ENCODE measurements at regions not wholly inside any gene's neighbourhood (a gene's known extent, or its start where the extent isn't known, plus 50 kb on each side); places are given as distances from the start of the nearest gene placed in this dataset.

- H3K4me2 ChIP-seq (ENCODE audit: insufficient read depth, low read length) = no peak overlapping the region
- no peaks in the 10 kb centered on the region for H3K79me2 ChIP-seq (ENCODE audit: insufficient read depth, low read length)
- no peak overlapping the region for H2AFZ ChIP-seq (ENCODE audit: low read depth, low read length)
- no peaks in the 10 kb centered on the region for H3K27me3 ChIP-seq (ENCODE audit: insufficient read depth, low read length, poor library complexity)
- ATAC-seq (ENCODE audit: insufficient read depth, low read depth) = no peak
- DNase-seq = no peak
- H3K36me3 ChIP-seq (ENCODE audit: insufficient read depth, low read length) = no peaks in the 10 kb centered on the region
- no peaks in the 10 kb centered on the region for H3K4me1 ChIP-seq (ENCODE audit: insufficient read depth, low read length)
- H3K9me3 ChIP-seq (ENCODE audit: insufficient read depth, low read length, severe bottlenecking) = no peaks in the 10 kb centered on the region
- H4K20me1 ChIP-seq (ENCODE audit: insufficient read depth, low read length) = no peaks in the 10 kb centered on the region
- no peak overlapping the region for H3K4me3 ChIP-seq (ENCODE audit: low read depth in 1 of 2, low read length in 2 of 2)
- TF ChIP-seq CTCF (IDR thresholded peaks at IDR 0.05; ENCODE audit: borderline replicate concordance, extremely low read depth, low read length, poor library complexity, severe bottlenecking) = no peak
- TF ChIP-seq EZH2 (IDR thresholded peaks at IDR 0.05; ENCODE audit: borderline replicate concordance, low read depth, low read length, severe bottlenecking) = no peak
- H3K27ac ChIP-seq (ENCODE audit: low read length) = no peak overlapping the region
- H3K9ac ChIP-seq (ENCODE audit: low read depth, low read length) = no peak overlapping the region
Observed at GRCh38 chr13:85698256-85698655, 101.0 kb downstream of the SLITRK6 start.

GRCh38 chr13:85694992-85695391 is 104.2 kb downstream of the SLITRK6 start:
- no peak for ATAC-seq (ENCODE audit: insufficient read depth, low read depth)
- H2AFZ ChIP-seq (ENCODE audit: low read depth, low read length) = no peak overlapping the region
- H3K4me2 ChIP-seq (ENCODE audit: insufficient read depth, low read length) = no peak overlapping the region
- no peaks in the 10 kb centered on the region for H4K20me1 ChIP-seq (ENCODE audit: insufficient read depth, low read length)
- H3K9ac ChIP-seq (ENCODE audit: low read depth, low read length) = no peak overlapping the region
- DNase-seq = no peak
- H3K27me3 ChIP-seq (ENCODE audit: insufficient read depth, low read length, poor library complexity) = no peaks in the 10 kb centered on the region
- no peaks in the 10 kb centered on the region for H3K4me1 ChIP-seq (ENCODE audit: insufficient read depth, low read length)
- H3K4me3 ChIP-seq (ENCODE audit: low read depth in 1 of 2, low read length in 2 of 2) = no peak overlapping the region
- no peaks in the 10 kb centered on the region for H3K9me3 ChIP-seq (ENCODE audit: insufficient read depth, low read length, severe bottlenecking)
- H3K36me3 ChIP-seq (ENCODE audit: insufficient read depth, low read length) = no peaks in the 10 kb centered on the region
- no peak overlapping the region for H3K27ac ChIP-seq (ENCODE audit: low read length)
- H3K79me2 ChIP-seq (ENCODE audit: insufficient read depth, low read length) = no peaks in the 10 kb centered on the region
- TF ChIP-seq CTCF (IDR thresholded peaks at IDR 0.05; ENCODE audit: borderline replicate concordance, extremely low read depth, low read length, poor library complexity, severe bottlenecking) (no peak), EZH2 (IDR thresholded peaks at IDR 0.05; ENCODE audit: borderline replicate concordance, low read depth, low read length, severe bottlenecking) (no peak)

GRCh38 chr13:85693889-85694511 is 105.2 kb downstream of the SLITRK6 start:
- no peak for ATAC-seq (ENCODE audit: insufficient read depth, low read depth)
- DNase-seq = no peak
- no peak overlapping the region for H3K27ac ChIP-seq (ENCODE audit: low read length)
- H3K9me3 ChIP-seq (ENCODE audit: insufficient read depth, low read length, severe bottlenecking) = no peaks in the 10 kb centered on the region
- H3K4me3 ChIP-seq (ENCODE audit: low read depth in 1 of 2, low read length in 2 of 2) = no peak overlapping the region
- H3K79me2 ChIP-seq (ENCODE audit: insufficient read depth, low read length) = no peaks in the 10 kb centered on the region
- no peak overlapping the region for H3K4me2 ChIP-seq (ENCODE audit: insufficient read depth, low read length)
- no peaks in the 10 kb centered on the region for H3K36me3 ChIP-seq (ENCODE audit: insufficient read depth, low read length)
- H4K20me1 ChIP-seq (ENCODE audit: insufficient read depth, low read length) = no peaks in the 10 kb centered on the region
- H3K9ac ChIP-seq (ENCODE audit: low read depth, low read length) = no peak overlapping the region
- H3K27me3 ChIP-seq (ENCODE audit: insufficient read depth, low read length, poor library complexity) = no peaks in the 10 kb centered on the region
- H2AFZ ChIP-seq (ENCODE audit: low read depth, low read length) = no peak overlapping the region
- H3K4me1 ChIP-seq (ENCODE audit: insufficient read depth, low read length) = no peaks in the 10 kb centered on the region
- TF ChIP-seq EZH2 (IDR thresholded peaks at IDR 0.05; ENCODE audit: borderline replicate concordance, low read depth, low read length, severe bottlenecking) (no peak), CTCF (IDR thresholded peaks at IDR 0.05; ENCODE audit: borderline replicate concordance, extremely low read depth, low read length, poor library complexity, severe bottlenecking) (no peak)
